ENCODE measurements at regions not wholly inside any gene's neighbourhood (a gene's known extent, or its start where the extent isn't known, plus 50 kb on each side); places are given as distances from the start of the nearest gene placed in this dataset.
"Not testable (repeated sequence)": the region's sequence is repeated elsewhere in the genome, so short reads cannot be mapped to it uniquely, and the experiment has no call there.

DNA sequence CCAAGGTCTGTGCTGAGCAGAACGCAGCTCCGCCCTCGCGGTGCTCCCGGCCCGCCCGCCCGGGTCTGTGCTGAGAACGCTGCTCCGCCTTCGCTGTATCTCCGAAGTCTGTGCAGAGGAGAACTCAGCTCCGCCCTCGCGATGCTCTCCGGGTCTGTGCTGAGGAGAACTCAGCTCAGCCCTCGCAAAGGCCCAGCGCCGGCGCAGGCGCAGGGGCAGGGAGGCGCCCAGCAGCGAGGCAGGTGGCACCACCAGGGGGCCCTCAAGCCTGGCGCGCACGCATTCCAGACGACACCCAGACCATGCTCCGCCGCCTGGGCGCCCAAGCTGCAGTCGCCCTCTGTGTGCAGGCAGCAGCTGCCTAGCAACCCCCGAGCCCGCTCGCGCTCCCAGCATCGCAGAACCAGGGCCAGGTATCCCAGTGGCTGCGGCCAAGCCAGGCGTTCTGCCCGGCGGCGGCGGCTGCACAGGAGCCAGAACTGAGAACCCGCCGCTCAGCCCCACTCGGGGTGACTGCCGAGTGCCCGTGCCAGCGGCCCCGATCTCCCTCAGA lies 672.1 kb upstream of the DEFB115 start:
- not testable (repeated sequence) for DNase-seq (ENCODE audit: low spot score)

DNA sequence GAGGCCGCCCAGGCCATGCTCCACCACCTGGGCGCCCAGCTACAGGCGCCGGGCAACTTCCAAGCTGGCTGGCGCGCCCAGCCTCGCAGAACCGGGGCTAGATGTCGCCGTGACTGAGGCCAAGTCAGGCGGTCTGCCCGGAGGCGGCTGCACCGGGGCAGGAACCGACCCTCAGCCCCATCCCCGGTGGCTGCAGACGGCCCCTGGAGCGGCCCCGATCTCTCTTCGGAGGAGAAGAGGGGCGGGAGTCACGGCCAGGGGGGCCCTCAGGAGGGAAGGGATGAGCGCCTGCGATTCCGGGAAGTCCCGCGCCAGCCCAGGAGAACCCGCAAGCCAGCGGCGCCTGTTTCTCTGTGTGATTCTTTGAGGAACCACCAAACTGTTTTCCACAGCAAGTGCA lies 671.3 kb upstream of the DEFB115 start:
- not testable (repeated sequence) for DNase-seq (ENCODE audit: low spot score)

DNA sequence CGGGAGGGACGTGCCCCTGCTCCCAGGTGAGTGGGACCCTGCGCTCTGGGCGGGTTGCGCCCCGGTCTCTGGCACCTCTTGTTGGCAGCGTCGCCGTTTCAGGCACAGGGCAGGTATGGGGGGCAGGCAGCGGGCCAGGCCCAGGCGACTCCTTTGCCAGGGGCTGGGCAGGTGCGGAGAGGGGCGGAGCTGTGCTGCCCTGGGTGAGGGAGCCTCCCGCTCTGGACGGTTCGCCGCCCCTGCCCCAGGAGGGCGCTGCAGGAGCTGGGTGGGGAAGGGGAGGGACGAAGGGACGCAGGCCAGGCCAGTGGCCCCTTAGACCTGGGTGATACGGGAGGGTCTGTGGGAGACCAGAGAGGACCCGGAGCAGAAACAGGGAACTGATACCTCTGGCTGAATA lies 663.9 kb upstream of the DEFB115 start:
- no peak for DNase-seq (ENCODE audit: low spot score)

DNA sequence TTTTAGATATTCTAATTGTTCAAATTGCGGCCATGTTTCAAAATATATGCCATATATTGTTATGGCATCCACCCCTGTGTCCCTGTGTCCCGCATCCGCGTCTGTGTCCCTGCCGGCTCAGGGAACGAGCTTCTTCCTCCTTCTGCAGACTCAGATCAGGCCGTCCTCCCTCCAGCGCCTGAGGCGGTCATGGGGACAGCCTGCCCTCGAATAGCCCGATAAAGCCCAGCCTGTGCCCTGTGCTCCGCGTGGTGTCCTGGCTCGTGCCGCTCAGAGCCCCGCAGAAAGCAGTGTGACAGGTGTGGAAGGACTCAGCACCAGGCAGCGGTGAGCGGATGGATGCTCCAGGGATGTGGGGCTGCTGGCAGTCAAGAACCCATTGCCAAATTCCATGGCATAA lies 663.4 kb upstream of the DEFB115 start:
- DNase-seq (ENCODE audit: low spot score), result no peak

DNA sequence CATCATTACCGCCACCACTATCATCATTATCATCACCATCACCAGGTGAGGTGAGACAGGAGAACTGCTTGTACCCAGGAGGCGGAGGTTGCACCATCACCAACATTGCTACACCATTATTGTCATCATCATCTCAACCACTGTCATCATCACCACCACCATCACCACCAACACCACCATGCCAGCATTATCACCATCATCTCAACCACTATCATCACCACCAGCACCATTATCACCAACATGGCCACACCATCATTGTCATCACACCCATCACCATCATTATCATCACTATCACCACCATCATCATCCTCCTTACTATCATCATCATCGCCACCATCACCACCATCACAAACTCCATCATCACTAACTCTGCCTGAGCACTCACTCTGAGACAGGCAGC lies 661.8 kb upstream of the DEFB115 start:
- DNase-seq (ENCODE audit: low spot score), result no peak

DNA sequence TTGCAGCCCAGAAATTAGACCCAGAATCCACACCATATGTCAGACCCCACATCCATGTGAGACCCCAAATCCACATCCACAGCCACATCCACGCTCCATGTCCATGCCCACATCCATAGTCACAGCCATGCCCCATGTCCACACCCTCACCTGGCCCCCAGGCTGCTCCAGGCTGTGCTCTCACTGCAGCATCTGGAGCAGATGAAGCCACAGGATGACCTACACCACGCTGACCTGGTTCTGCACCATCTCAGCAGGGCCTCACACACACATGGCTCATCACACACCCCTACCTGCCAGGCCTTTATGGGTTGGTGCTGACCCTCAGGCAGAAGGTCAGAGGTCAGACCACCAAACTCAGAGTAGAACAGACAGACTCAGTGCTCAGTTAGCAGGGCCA lies 660.0 kb upstream of the DEFB115 start:
- not testable (repeated sequence) for DNase-seq (ENCODE audit: low spot score)

DNA sequence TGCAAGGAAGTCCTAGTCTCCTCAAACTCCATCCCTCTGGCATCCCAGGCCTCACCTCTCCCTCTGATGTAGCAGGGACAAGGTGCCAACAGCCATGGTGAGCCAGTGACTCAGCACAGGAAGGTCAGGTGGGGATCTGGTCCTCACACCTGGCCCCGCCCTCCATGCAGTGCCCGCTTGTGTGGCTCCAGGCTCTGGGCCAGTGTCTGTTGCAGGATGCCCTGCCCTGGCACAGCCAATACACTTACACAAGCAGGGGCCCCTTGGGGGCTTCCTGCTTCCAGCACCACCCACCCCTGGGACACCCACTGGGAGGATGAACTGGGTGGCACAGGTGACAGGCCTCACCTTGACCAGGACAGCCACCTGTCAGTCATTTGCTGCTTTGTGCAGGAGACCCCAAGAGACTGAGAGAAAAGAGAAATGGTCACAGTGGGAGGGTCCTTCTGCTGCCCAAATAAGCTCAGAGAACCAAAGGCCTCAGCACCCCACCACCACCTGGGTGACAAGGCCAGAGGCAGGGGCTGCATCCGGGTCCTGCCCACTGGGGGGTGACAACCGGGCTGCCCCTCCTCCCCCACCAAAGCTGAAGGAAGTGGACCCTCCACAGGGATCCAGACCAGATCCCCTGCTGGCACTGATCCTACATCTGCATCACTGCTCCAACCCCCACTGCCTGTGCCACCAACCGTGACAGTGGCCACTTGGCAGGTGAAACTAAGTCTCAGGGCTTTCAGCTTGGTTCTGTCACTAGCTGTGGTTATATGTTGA lies 658.8 kb upstream of the DEFB115 start:
- DNase-seq (ENCODE audit: low spot score), result no peak

DNA sequence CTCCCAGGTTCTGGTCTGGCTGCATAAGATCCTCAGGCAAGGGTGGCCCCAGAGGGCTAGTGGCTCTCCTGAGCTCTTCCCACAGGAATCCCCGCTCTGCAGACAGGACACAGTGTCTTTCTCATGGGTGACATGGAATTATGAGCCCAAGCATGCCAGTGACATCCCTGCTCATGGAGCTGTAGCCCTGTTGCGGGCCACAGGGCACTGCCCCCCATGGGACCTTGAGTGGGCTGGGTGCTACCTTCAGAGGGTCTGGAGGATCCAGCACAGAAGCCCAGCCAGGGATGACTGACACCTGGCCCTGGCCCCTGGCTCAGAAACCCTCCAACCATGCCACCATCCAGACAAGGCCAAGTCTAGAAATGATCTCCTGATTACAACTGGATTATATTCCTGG lies 657.5 kb upstream of the DEFB115 start:
- no peak for DNase-seq (ENCODE audit: low spot score)

DNA sequence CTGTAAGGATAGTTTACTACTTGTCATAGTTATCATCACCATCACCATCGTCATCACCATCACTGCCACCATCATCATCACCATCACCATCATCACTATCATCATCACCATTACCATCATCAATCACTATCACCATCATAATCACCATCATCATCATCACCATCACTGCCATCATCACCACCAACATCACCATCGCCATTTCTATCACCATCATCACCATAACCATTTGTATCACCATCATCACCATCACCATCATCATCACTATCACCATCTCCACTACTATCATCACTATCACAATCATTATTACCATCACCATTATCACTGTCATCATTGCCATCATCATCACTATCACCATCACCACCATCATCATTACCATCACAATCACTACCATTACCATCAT lies 655.5 kb upstream of the DEFB115 start:
- DNase-seq (ENCODE audit: low spot score), result no peak

DNA sequence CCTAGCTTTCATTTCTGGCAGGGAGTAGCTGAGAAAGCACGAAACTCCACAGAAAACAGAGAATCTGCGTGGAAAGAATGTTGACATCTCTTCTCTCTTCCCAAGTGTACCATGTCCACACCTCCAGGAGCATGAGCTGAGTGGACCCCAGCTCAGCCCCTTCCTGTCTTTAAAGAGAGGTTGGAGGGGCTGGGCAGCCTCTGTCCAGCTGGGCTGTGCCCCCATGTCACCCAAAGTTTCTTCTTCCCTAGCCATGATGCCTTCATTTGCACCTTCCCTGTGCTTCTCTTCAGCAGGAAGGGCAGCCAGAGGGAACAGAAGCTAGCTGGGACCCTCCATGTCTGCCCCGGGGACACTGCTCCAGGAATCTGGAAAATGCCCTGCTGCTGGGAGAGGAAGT lies 655.0 kb upstream of the DEFB115 start:
- DNase-seq (ENCODE audit: low spot score), result no peak

DNA sequence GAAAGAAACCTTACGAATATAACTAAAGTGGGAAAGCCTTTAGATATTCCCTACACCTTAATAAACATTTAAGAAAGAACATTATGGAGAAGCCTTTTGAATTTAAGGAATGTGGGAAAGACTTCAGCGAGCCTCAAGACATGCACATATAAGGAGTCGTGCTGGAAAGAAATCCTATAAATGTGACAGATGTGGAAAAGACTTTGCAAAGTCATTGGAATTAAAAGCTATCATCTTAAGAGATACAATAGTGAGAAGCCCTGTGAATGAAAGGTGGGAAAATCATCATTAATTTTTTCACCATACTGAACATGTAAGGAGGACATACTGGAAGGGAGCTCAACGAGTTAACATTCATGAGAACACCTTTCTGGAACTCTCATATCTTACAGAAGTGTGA lies 650.5 kb upstream of the DEFB115 start:
- no peak for DNase-seq (ENCODE audit: low spot score)

DNA sequence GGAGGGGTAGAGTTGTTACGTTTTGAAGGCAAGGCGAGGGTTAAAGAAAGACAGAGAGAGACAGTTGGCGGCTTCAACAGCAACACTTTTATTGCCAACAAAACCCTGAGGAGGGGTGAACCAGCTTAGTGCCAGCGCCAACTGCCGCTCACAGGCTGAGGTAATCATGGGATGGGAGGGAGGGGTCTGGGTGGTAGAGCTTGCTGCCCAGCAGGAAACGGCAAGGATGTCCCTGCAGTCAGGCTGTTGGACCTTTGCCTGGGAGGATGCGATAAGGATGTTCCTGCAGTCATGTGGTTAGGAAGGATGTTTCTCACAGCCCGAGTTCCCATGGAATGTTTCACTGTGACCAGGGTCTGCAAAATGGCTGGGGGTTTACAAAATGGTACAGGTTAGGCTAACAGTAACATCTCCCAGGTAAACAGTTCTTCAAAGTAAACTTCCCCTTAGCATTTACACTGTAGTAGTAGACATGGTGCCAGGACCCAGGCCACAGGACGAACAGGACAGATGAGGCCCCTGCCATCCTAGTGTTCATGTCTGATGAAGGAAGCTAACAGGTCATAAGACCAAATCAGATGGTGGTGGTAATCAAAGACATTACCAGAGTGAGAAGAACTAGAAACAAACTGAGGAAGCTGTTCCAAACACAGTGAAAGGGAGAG lies 647.3 kb upstream of the DEFB115 start:
- DNase-seq (ENCODE audit: low spot score), result no peak

DNA sequence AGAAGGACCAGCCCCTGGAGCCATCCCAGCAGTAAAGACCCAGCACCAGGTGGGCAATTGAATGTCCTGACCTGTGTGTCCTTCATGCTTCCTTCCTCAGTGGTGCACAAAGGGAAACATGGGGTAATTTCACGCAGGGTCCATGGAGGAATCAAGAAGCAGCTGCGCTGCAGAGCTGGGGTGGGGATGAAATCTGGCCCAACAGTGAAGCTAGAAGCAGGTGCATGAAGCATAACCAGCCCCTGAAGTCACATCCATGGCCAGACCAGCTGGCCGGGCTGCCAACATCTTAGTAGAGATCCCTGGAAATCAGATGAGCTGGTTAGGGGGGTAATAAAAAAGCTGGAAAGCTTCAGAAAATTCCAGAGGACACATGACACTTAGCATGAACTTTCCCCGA lies 646.7 kb upstream of the DEFB115 start:
- no peak for DNase-seq (ENCODE audit: low spot score)

DNA sequence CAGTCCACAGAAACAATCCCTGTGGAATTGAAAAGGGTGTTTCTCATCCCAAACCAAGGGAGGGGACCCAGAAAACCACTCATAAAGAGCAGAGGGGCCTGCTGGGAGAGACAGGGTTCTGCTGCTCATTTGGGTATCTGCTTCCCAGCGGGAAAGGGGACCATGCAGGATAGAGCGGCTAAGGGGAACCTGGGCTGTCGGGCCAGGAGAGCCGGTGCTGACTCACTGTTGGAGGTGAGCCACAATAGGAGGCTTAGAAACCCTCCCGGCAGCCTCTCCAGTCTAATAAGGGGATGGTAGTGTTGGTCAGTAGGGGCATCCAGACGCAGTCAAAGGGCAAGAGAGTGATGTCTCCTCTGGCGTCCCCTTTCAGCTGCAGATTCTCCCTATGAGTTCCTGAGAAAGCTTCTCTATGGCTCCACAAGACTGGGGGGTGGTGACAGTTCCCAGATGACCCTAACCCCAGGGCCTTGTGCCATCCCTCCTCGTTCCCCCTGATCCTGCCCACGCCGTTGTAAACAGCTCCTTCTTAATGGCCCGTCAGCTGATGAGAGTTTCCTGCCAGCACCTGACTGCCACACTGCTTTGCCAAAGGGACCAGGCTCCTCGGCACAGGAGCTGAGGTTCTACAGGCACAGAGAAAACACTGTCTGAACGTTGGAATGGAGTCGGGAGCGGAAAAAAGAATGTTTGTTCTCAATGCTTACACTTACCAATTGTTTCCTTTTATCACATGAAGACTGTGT lies 646.1 kb upstream of the DEFB115 start:
- DNase-seq (ENCODE audit: low spot score), result no peak

DNA sequence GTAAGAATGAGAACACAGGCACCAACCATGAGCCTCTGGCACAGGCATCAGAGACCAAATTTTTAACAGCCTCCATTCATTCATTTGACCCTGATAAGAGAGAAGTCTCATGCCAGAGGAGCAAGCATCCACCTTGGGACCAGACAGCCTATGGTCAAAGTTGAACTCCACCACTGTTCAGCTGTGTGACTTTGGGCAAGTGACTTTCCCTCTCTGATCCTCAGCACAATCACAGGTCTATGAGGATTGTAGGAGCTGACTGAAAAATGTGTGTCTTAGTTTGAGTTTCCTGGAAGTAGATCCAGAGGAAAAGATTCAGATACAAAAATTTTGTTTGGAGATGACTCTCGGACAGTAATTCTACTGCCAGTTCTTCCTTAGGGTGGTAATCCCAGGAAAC lies 645.1 kb upstream of the DEFB115 start:
- no peak for DNase-seq (ENCODE audit: low spot score)

DNA sequence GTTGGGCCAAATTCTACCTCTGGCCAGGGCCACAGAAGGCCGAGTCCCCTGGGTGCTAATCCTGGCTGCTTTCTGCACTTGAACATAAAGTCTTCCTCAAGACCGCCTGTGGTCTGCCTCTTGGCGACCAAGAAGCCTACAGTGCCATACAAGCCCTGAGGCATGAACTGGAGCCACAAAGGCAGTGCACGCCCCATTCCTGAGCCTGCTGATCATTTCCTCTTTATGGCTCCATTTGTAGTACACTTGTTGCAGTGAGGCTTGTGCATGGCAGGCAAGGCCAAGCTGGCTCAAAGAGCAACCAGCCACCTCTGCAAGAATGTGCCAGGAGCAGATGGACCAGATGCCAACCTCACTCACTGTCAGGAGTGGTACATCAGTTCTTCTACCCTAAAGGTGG lies 636.1 kb upstream of the DEFB115 start:
- not testable (repeated sequence) for DNase-seq (ENCODE audit: low spot score)

DNA sequence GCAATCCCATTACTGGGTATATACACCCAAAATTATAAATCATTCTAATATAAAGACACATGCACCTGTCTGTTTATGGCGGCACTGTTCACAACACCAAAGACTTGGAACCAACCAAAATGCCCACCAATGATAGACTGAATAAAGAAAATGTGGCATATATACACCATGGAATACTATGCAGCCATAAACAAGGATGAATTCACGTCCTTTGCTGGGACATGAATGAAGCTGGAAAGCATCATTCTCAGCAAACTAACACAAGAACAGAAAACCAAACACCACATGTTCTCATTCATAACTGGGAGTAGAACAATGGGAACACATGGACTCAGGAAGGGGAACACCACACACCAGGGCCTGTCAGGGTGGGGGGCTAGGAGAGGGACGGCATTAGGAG lies 633.2 kb upstream of the DEFB115 start:
- not testable (repeated sequence) for DNase-seq (ENCODE audit: low spot score)

DNA sequence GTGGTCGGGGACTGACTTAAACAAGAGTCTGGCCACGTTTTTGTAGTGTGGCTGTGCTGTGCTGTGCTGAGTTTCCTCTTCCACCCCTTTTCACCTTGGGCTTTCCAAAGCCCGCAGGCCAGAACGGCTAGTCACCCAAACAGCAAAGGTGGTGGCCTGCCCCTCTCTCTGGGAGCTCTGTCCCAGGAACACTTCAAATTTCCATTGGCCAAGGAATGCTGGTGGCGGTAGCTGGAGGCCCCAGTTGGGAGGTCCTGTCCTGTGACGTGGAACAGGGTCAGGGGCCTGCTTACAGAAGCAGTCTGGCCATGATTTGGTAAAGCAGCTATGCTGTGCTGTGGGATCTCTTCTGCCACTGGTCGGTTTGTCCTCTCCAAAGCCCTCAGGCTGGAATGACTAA lies 628.1 kb upstream of the DEFB115 start:
- not testable (repeated sequence) for DNase-seq (ENCODE audit: low spot score)

DNA sequence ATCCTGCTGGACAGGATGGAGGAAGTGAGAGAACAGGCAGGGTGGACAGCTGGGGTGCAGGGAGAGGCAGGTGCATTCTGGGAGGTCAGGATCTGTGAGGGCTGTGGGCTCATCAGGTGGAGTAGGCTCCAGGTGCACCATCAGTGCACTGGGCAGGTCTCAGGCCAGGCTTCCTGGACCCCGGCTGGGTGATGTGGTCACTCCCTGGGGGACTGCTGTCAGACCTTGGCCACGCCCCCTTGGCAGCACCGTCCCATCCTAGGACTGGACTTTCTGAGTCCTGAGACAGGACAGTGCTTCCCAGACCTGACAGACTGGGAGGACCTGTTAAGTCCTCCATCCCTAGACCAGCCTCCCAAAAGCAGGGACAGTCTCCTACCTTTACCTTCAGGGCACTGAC lies 626.7 kb upstream of the DEFB115 start:
- DNase-seq (ENCODE audit: low spot score), result no peak

DNA sequence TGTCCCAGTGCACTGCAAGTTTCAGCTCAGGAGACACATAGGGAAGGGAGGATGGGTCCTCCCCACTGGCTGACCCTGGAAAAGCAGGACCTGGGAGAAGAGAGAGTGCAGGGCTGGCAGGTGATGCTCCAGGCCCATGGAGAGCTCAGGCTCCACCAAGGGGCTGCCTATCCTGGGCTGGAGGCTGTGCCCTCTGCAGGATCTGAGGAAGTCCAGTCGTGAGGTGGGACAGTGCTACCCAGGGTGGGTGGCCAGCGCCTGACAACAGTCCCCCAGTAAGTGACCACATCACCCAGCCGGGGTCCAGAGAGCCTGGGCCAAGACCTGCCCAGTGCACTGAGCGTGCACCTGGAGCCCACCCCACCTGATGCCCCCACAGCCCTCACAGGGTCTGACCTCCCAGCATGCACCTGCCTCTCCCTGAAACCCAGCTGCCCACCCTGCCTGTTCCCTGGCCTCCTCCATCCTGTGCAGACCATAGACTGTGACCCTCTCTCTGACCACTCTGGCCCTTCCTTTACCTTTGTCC lies 626.1 kb upstream of the DEFB115 start:
- not testable (repeated sequence) for DNase-seq (ENCODE audit: low spot score)

DNA sequence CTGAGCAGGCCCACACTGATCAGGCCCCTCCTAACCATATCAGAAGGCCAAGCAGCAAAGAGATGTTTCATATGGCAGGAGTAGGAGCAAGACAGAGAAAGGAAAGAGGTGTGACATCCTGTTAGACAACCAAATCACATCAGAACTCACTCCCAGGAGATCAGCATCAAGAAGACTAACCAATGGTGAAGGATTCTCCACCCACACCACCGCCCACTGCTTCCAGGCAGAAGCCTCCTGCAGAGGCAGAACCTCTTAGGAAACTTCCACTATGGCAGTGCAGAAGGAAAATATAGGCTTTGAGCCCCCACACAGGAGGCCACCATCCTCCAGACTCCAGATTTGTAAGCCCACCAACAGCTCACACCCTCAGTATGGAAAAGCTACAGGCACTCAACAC lies 624.7 kb upstream of the DEFB115 start:
- DNase-seq (ENCODE audit: low spot score), result not testable (repeated sequence)

DNA sequence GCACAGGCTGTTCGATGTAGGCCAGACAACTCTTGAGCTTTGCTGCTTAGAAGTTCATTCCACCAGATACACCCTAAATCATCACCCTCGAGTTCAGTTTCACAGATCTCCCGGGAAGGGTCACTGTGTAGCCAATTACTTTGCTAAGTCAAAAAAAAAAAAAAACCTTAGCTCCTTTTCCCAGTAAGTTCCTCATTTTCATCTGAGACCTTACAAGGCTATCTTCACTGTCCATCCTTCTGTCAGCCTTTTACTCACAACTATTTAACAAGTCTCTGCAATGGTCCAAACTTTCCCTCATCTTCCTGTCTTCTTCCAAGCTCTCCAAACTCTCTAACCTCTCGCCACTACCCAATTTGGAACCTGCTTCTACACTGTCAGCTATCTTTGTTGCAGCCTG lies 615.9 kb upstream of the DEFB115 start:
- DNase-seq (ENCODE audit: low spot score), result not testable (repeated sequence)

DNA sequence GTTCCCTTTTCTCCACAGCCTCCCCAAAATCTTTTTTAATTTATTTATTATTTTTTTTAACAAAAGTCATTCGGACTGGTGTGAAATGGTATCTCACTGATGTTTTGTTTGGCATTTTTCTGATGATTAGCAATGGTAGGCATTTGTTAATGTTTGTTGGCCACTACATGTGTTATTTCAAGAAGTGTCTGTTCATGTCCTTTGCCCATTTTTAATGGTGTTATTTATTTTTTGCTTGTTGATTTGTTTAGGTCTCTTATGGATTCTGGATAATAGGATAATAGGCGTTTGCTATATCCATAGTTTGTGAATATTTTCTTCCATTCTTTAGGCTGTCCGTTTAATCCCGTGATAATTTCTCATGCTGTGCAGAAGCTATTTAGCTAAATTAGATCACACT lies 596.5 kb upstream of the DEFB115 start:
- DNase-seq (ENCODE audit: low spot score), result not testable (repeated sequence)

Measured in D341Med (cell line).